ENCODE measurements at regions not wholly inside any gene's neighbourhood (a gene's known extent, or its start where the extent isn't known, plus 50 kb on each side); places are given as distances from the start of the nearest gene placed in this dataset.
"Not testable (repeated sequence)": the region's sequence is repeated elsewhere in the genome, so short reads cannot be mapped to it uniquely, and the experiment has no call there.

DNA sequence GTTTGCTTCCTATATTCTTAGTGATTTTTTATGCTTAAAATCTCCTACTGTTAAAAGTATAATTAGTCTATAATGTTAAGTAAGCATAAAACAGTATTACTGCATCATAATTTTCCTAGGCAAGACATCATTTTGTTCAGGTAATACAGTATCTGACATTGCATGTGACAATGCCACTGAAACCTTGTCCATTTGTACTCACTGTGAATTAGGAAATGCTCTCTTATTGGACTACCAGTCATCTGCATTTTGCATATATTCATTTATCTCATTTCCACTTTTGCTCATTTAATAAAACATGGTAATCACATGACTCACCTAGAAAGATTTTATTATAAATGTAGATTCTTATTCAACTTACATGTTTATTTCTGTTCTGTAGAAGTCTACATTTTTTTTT is 379.1 kb downstream of the ETV1 start:
- DNase-seq (no peak), ATAC-seq (no peak)
- intact Hi-C loops (cut with DNase I), result no loop called here
- Histone ChIP-seq H3K4me1 (no peaks in the 10 kb centered on the region), H3K36me3 (ENCODE audit: insufficient read depth in 1 of 2, low read depth in 1 of 2) (no peaks in the 10 kb centered on the region), H3K27me3 (ENCODE audit: insufficient read depth in 3 of 3, low read length in 2 of 3) (no peaks in the 10 kb centered on the region), H3K4me3 (no peak overlapping the region), H3K9me3 (no peaks in the 10 kb centered on the region), H3K27ac (no peak overlapping the region)
- TF ChIP-seq CTCF (IDR thresholded peaks at IDR 0.05), result no peak

DNA sequence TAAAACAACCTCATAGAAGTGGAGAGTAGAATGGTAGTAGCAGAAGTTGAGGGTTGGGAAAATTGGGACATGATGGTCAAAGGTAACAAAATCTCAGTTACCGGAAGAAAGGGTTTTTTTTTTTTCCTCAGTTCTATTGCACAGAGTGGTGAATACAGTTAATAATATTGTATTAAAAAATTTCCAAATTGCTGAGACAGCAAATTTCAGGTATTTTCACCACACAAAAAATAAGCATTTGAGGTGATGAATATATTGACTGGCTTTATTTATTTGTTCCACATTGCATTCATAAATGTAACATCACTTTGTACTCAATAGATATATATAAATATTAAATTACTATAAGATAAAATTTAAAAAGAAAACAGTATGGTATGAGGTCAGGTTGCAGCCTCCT is 373.8 kb downstream of the ETV1 start:
- no peaks in the 10 kb centered on the region for H3K27me3 ChIP-seq (ENCODE audit: insufficient read depth in 3 of 3, low read length in 2 of 3)
- peaks cover 4% of the 10 kb centered on the region for H3K9me3 ChIP-seq
- ATAC-seq, result no peak
- TF ChIP-seq CTCF (IDR thresholded peaks at IDR 0.05), result no peak
- no peak for DNase-seq
- no peaks in the 10 kb centered on the region for H3K36me3 ChIP-seq (ENCODE audit: insufficient read depth in 1 of 2, low read depth in 1 of 2)
- WGBS, 3 donors, result 93 to 97% (median 94%) methylated on average over 1 of the region's 1 CpG
- intact Hi-C loops (cut with DNase I), result no loop called here
- no peak overlapping the region for H3K27ac ChIP-seq
- H3K4me3 ChIP-seq, result no peak overlapping the region
- no peaks in the 10 kb centered on the region for H3K4me1 ChIP-seq

- no peak overlapping the region for H3K4me3 ChIP-seq
- intact Hi-C loops (cut with DNase I), result no loop called here
- H3K4me1 ChIP-seq, result no peaks in the 10 kb centered on the region
- 73 to 86% (median 74%) methylated on average over 2 of the region's 2 CpGs for WGBS, 3 donors
- no peaks in the 10 kb centered on the region for H3K9me3 ChIP-seq
- no peaks in the 10 kb centered on the region for H3K36me3 ChIP-seq (ENCODE audit: insufficient read depth in 1 of 2, low read depth in 1 of 2)
- DNase-seq (no peak), ATAC-seq (no peak)
- H3K27ac ChIP-seq, result no peak overlapping the region
- no peak for TF ChIP-seq CTCF (IDR thresholded peaks at IDR 0.05)
- H3K27me3 ChIP-seq (ENCODE audit: insufficient read depth in 3 of 3, low read length in 2 of 3), result no peaks in the 10 kb centered on the region
Measured at GRCh38 chr7:13627455-13627854, 362.0 kb downstream of the ETV1 start.

DNA sequence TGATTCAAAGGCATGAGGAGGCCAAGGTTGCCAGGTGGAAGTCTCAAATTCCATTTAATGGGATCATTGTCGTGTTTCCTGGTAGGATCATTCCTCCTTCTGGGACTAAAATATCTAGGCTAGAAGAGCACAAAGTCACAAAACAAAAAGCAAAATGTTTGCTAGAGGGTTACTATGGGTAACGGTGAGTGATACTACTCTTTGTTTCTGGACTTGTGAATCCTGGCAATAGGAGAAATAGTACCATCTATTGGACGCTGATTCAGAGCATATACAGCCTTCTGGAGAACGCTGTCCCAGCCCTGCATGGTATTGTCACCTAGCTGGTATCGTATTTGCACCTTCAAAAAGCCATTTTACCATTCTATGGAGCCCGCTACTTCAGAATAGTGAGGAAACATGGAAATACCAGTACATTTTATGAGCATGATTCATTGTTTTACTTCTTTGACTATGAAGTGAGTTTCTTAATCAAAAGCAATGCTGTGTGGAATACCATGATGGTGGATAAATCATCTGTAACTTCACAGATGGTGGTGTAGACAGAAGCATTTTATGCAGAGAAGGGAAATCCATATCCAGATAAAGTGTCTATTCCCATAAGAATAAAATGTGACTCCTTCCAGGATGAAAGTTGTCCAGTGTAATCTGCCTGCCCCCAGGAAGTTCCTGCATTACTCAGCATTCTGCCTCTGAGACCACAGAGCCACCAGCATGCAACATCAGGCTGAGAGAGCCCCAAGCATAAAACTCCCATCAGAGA is 361.0 kb downstream of the ETV1 start:
- WGBS, 3 donors, result 78 to 86% (median 80%) methylated on average over 6 of the region's 6 CpGs
- Histone ChIP-seq H3K4me1 (no peaks in the 10 kb centered on the region), H3K27ac (no peak overlapping the region), H3K4me3 (no peak overlapping the region), H3K9me3 (no peaks in the 10 kb centered on the region), H3K27me3 (ENCODE audit: insufficient read depth in 3 of 3, low read length in 2 of 3) (no peaks in the 10 kb centered on the region), H3K36me3 (ENCODE audit: insufficient read depth in 1 of 2, low read depth in 1 of 2) (no peaks in the 10 kb centered on the region)
- TF ChIP-seq CTCF (IDR thresholded peaks at IDR 0.05), result no peak
- DNase-seq (no peak), ATAC-seq (no peak)
- intact Hi-C loops (cut with DNase I), result no loop called here

GRCh38 chr7:13631207-13632049 is 358.0 kb downstream of the ETV1 start:
- ATAC-seq; H3K27ac ChIP-seq; intact Hi-C loops (cut with DNase I); H3K9me3 ChIP-seq; H3K27me3 ChIP-seq (ENCODE audit: insufficient read depth in 3 of 3, low read length in 2 of 3); H3K4me1 ChIP-seq; H3K4me3 ChIP-seq; DNase-seq; H3K36me3 ChIP-seq (ENCODE audit: insufficient read depth in 1 of 2, low read depth in 1 of 2): not testable (repeated sequence)
- WGBS, 3 donors, result 9 to 22% (median 14%) methylated on average over 1 of the region's 2 CpGs

Data from psoas muscle (tissue), 7 donors.